Gastrocnemius medialis (tissue), 4 donors: ENCODE measurements at regions not wholly inside any gene's neighbourhood (a gene's known extent, or its start where the extent isn't known, plus 50 kb on each side); places are given as distances from the start of the nearest gene placed in this dataset.

Source experiments
- POLR2A ChIP-seq, 2 donors: fragments of 450-650 bp; IDR thresholded peaks; one replicate each; pipeline ENCODE4 v1.6.1; 2017; ENCODE audit warnings: antibody characterized with exemption in 2 of 2, mild to moderate bottlenecking in 2 of 2, moderate library complexity in 2 of 2
- TF ChIP-seq, protein P1 (sequence below), 5 experiments: fragments of 450-650 bp in 3 of 5; fragments of 200-600 bp in 2 of 5; sonication (generic) in 2 of 5; IDR thresholded peaks in 4 of 5; conservative IDR thresholded peaks in 1 of 5; 1 replicate in 4 of 5; 2 replicates in 1 of 5; pipeline ENCODE4 v1.5.1; 2016 to 2019; ENCODE audit warnings: antibody characterized with exemption in 5 of 5, mild to moderate bottlenecking in 3 of 5, moderate library complexity in 3 of 5

DNA sequence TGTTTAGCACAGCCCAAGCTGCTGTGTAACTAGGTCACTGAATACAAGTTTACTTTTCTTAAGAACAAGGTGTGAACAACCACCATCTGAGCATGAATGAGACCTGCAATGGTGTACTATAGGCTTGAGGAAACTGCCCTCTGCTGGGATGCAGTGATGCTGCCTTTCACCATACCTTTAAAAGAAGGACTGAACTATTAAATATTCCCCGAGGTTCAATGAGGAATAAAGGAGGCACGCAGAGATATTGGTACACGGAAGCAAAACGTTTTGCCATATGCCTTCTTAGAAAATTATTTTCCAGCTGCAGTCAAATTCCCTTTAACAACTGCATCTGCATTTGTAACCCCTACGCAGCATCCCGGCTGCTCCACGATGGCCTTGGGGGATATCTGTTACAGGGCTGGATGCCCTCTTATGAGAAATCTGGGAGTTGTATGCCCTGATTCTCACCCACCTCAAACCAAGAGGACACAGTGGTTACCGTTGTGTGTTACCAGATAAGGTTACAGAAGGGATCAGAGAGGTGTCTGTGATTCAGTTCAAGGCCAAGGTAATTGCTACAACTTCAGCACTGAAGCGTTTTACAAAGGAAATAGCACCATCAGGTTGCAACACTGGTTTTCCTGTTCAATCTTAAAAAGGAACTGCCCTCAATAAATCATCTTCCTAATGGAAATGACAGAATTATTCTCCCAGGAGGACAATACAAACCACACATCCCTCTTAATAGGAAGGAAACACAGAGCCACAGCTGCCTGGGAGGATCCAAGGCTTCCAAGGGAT, 470.5 kb downstream of the LTN1 start:
- TF ChIP-seq, protein P1, sequence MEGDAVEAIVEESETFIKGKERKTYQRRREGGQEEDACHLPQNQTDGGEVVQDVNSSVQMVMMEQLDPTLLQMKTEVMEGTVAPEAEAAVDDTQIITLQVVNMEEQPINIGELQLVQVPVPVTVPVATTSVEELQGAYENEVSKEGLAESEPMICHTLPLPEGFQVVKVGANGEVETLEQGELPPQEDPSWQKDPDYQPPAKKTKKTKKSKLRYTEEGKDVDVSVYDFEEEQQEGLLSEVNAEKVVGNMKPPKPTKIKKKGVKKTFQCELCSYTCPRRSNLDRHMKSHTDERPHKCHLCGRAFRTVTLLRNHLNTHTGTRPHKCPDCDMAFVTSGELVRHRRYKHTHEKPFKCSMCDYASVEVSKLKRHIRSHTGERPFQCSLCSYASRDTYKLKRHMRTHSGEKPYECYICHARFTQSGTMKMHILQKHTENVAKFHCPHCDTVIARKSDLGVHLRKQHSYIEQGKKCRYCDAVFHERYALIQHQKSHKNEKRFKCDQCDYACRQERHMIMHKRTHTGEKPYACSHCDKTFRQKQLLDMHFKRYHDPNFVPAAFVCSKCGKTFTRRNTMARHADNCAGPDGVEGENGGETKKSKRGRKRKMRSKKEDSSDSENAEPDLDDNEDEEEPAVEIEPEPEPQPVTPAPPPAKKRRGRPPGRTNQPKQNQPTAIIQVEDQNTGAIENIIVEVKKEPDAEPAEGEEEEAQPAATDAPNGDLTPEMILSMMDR (IDR thresholded peaks at IDR 0.05 in 4 of 5, conservative IDR thresholded peaks at IDR 0.05 in 1 of 5) = peak in 1 of 5 experiments; percentile 12
- TF ChIP-seq POLR2A (IDR thresholded peaks at IDR 0.05) = no peak
